ENCODE measurements at regions not wholly inside any gene's neighbourhood (a gene's known extent, or its start where the extent isn't known, plus 50 kb on each side); places are given as distances from the start of the nearest gene placed in this dataset.

DNA sequence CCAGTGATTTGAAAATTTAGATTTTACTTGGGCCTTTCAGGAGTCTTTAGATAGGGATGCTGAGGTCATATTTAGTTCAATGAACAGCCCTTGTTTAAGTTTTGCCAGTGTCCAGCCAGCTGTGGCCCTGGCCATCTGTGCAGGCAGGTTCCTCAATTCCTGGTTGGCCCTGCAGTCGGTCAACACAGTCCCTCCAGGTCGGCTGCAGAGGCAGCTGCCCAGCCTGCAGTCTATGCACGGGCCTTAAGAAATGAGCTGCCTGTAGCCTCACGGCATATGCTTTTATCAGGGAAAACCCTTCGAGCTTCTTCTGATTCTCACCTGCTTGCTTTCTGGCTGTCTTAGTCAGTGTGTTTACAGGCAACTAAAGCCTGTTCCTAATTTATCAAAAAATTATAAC, 199.2 kb upstream of the TPM1 start:
- Histone ChIP-seq H2AFZ (ENCODE audit: low read length) (no peak overlapping the region), H4K20me1 (ENCODE audit: insufficient read depth, low read length) (no peaks in the 10 kb centered on the region), H3K9me3 (replicated peaks; ENCODE audit: insufficient read depth, low read length) (no peaks in the 10 kb centered on the region), H3F3A (ENCODE audit: insufficient read depth, low read length) (no peaks in the 10 kb centered on the region), H3K4me2 (ENCODE audit: low read depth, low read length) (no peak overlapping the region), H3K4me1 (ENCODE audit: low read length) (no peaks in the 10 kb centered on the region), H3K9ac (ENCODE audit: low read length) (no peak overlapping the region), H3K79me2 (ENCODE audit: low read length) (no peaks in the 10 kb centered on the region), H3K4me3 (ENCODE audit: low read length) (no peak overlapping the region), H3K27ac (ENCODE audit: low read length) (no peak overlapping the region), H3K27me3 (replicated peaks; ENCODE audit: insufficient read depth, low read length) (no peaks in the 10 kb centered on the region), H3K9me2 (replicated peaks; ENCODE audit: insufficient read depth, low read length) (no peaks in the 10 kb centered on the region), H3K36me3 (replicated peaks; ENCODE audit: insufficient read depth, low read length) (no peaks in the 10 kb centered on the region)
- TF ChIP-seq EZH2 (optimal IDR thresholded peaks at IDR 0.05; ENCODE audit: low read depth, low read length) (no peak), EZH2phosphoT487 (IDR thresholded peaks at IDR 0.05; ENCODE audit: low read length) (no peak)
- TF ChIP-seq, protein P1, sequence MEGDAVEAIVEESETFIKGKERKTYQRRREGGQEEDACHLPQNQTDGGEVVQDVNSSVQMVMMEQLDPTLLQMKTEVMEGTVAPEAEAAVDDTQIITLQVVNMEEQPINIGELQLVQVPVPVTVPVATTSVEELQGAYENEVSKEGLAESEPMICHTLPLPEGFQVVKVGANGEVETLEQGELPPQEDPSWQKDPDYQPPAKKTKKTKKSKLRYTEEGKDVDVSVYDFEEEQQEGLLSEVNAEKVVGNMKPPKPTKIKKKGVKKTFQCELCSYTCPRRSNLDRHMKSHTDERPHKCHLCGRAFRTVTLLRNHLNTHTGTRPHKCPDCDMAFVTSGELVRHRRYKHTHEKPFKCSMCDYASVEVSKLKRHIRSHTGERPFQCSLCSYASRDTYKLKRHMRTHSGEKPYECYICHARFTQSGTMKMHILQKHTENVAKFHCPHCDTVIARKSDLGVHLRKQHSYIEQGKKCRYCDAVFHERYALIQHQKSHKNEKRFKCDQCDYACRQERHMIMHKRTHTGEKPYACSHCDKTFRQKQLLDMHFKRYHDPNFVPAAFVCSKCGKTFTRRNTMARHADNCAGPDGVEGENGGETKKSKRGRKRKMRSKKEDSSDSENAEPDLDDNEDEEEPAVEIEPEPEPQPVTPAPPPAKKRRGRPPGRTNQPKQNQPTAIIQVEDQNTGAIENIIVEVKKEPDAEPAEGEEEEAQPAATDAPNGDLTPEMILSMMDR (IDR thresholded peaks at IDR 0.05; ENCODE audit: low read length) = no peak
- DNase-seq = no peak

DNA sequence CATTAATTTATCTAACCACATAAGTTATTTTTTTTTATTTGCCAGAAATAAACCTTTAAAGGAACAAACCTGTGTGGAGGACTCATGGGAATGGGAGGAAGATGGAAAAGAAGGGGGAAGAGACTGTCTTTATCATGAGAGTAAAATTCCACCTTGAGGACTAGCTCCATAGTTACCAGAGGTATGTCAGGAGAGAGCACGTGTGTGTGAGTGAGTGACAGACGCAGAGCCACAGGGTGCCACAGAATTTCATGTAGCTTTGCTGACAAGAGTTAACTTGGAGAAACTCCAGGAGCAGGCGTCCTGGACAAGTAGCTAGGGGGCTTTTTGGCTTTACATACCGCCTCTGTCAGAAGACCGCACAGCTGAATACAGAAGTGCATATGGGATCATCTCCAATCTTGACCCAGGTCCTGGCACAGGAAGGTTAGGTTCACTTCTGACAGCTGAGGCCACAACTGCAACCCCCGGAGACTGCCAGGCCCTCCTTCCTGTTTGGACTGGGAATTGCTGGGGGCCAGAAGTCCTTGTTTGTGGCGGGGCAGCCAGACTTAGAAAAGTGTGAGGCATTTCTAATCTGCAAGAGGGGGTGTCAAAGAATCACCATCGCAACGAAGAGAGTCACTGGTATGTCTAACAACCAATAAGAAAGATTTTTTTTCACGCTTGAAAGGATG, 197.8 kb upstream of the TPM1 start:
- Histone ChIP-seq H3K4me2 (ENCODE audit: low read depth, low read length) (no peak overlapping the region), H3K9me3 (replicated peaks; ENCODE audit: insufficient read depth, low read length) (no peaks in the 10 kb centered on the region), H2AFZ (ENCODE audit: low read length) (no peak overlapping the region), H3K36me3 (replicated peaks; ENCODE audit: insufficient read depth, low read length) (no peaks in the 10 kb centered on the region), H3K79me2 (ENCODE audit: low read length) (no peaks in the 10 kb centered on the region), H4K20me1 (ENCODE audit: insufficient read depth, low read length) (no peaks in the 10 kb centered on the region), H3K9me2 (replicated peaks; ENCODE audit: insufficient read depth, low read length) (no peaks in the 10 kb centered on the region), H3F3A (ENCODE audit: insufficient read depth, low read length) (no peaks in the 10 kb centered on the region), H3K9ac (ENCODE audit: low read length) (no peak overlapping the region), H3K27me3 (replicated peaks; ENCODE audit: insufficient read depth, low read length) (no peaks in the 10 kb centered on the region), H3K27ac (ENCODE audit: low read length) (no peak overlapping the region), H3K4me1 (ENCODE audit: low read length) (no peaks in the 10 kb centered on the region), H3K4me3 (ENCODE audit: low read length) (no peak overlapping the region)
- DNase-seq = no peak
- no peak for TF ChIP-seq EZH2 (optimal IDR thresholded peaks at IDR 0.05; ENCODE audit: low read depth, low read length)
- TF ChIP-seq EZH2phosphoT487 (IDR thresholded peaks at IDR 0.05; ENCODE audit: low read length) = no peak
- TF ChIP-seq, protein P1 (IDR thresholded peaks at IDR 0.05; ENCODE audit: low read length) = no peak

DNA sequence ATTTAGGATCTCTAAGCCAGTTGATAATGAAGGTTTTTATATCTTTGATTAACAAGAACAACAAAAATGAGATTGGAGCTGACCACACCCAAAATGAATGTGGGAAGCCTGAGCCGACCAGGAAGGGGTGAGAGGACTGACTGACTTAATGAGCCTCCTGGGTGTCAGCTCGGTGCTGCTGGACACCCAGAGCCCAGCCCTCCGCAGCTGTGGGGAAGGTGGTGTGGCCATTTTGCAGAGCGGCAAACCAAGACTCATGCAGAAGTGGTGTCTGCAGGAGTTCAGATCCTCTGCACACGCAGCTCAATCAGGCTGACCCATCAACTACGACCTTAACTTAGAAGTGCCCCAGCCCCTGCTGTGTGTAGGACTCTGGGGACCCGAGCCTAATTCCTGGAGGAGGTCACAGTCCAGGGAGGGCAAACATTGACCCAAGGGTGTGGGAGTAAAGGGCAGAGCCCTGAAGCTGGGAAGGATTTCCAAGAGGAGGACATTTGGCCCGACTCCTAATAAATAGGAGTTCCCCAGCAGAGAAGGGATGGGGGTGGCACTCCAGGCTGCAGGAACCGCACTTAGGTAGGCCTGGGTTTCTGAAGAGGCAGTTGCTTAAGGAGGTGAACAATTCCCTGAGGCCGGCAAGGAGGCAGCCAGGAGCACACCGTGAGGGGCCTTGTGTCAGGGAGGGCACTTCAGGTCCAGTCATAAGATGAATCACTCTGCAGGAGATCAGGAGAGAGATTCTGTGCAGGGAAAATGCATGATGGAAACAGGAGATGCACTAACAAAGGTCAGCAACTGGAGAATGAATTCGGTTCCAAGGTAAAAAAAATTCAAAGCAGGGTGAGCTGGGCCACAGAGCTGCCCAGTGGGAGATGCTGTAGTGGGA, 197.1 kb upstream of the TPM1 start:
- Histone ChIP-seq H4K20me1 (ENCODE audit: insufficient read depth, low read length) (no peaks in the 10 kb centered on the region), H3K9me3 (replicated peaks; ENCODE audit: insufficient read depth, low read length) (no peaks in the 10 kb centered on the region), H3K36me3 (replicated peaks; ENCODE audit: insufficient read depth, low read length) (no peaks in the 10 kb centered on the region), H2AFZ (ENCODE audit: low read length) (no peak overlapping the region), H3K9ac (ENCODE audit: low read length) (no peak overlapping the region), H3K27me3 (replicated peaks; ENCODE audit: insufficient read depth, low read length) (no peaks in the 10 kb centered on the region), H3F3A (ENCODE audit: insufficient read depth, low read length) (no peaks in the 10 kb centered on the region), H3K79me2 (ENCODE audit: low read length) (no peaks in the 10 kb centered on the region), H3K9me2 (replicated peaks; ENCODE audit: insufficient read depth, low read length) (no peaks in the 10 kb centered on the region), H3K4me1 (ENCODE audit: low read length) (no peaks in the 10 kb centered on the region), H3K4me3 (ENCODE audit: low read length) (no peak overlapping the region), H3K4me2 (ENCODE audit: low read depth, low read length) (no peak overlapping the region), H3K27ac (ENCODE audit: low read length) (no peak overlapping the region)
- TF ChIP-seq EZH2phosphoT487 (IDR thresholded peaks at IDR 0.05; ENCODE audit: low read length) = no peak
- TF ChIP-seq EZH2 (optimal IDR thresholded peaks at IDR 0.05; ENCODE audit: low read depth, low read length) = no peak
- TF ChIP-seq, protein P1 (IDR thresholded peaks at IDR 0.05; ENCODE audit: low read length) = no peak
- DNase-seq = no peak

Measured in MM.1S (cell line).